ENCODE measurements at regions not wholly inside any gene's neighbourhood (a gene's known extent, or its start where the extent isn't known, plus 50 kb on each side); places are given as distances from the start of the nearest gene placed in this dataset.
A peak's percentile ranks its signal among the peaks of the same experiment; 100 is the strongest.

DNA sequence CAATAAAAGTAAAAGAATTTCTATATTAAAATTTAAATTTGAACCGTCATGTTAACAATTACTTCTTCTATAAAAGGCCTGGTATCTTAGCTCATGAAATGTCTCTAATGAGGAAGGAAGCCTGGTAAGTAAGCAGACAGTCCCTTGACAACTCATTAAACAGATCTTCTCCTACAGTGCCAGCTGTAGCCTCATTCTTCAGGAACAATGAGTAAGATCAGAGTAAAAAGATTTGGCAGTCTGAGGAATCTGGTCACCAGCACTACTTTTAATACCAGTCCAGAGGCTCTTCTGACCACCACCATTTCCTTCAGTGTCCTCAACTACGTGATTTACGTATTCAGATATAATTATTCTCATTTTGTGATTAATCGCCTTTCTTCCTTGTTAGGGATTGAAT is 955.0 kb upstream of the ALCAM start:
- TF ChIP-seq, protein P1, sequence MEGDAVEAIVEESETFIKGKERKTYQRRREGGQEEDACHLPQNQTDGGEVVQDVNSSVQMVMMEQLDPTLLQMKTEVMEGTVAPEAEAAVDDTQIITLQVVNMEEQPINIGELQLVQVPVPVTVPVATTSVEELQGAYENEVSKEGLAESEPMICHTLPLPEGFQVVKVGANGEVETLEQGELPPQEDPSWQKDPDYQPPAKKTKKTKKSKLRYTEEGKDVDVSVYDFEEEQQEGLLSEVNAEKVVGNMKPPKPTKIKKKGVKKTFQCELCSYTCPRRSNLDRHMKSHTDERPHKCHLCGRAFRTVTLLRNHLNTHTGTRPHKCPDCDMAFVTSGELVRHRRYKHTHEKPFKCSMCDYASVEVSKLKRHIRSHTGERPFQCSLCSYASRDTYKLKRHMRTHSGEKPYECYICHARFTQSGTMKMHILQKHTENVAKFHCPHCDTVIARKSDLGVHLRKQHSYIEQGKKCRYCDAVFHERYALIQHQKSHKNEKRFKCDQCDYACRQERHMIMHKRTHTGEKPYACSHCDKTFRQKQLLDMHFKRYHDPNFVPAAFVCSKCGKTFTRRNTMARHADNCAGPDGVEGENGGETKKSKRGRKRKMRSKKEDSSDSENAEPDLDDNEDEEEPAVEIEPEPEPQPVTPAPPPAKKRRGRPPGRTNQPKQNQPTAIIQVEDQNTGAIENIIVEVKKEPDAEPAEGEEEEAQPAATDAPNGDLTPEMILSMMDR (IDR thresholded peaks at IDR 0.05; ENCODE audit: insufficient read depth, low read depth, low read length, missing control alignments): no peak
- no peak overlapping the region for H3K4me3 ChIP-seq (ENCODE audit: low read length)
- no peak for DNase-seq (ENCODE audit: low read depth)

DNA sequence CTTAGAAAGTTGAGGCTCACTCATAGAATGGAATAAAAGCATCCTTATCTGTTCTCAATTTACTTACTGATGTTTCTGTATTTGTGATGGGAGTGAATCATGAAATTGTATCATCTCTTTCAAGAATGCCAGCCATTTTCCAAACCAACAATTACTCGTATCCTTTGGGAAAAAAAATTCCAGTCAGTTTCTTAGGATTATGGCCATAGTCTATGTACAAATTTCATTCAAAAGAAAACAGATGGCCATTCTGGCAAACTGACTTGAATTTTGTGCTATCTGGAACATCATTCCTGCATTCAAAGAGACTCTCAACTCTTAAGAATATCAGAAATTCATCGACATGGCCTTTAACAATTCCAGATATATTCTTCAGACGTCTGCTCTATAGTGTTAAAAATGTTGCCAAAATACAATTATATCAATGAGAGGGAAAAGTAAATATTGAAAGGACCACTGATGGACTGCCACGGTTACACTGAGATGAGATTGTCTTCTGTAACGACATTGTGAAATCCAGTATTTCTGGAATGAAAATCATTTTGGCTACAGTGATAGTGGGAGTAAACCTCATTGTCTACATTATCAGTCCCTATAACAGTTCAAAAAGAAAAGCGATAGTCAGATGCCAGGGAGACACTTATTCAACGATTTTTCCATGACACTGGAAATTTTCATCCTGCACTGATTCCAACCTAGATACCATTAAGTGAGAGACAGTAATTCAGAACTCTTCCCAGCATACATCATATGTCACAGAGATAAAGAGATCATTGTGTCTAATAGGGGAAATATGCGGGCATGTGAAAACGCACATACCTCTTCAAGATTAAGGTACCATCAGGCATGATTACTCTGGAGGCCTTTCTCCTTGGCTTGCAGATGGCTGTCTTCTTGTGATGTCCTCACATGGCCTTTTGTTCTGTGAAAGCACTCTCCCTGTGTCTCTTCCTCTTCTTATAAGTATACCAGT is 953.8 kb upstream of the ALCAM start:
- DNase-seq (ENCODE audit: low read depth): no peak
- no peak overlapping the region for H3K4me3 ChIP-seq (ENCODE audit: low read length)
- TF ChIP-seq, protein P1 (IDR thresholded peaks at IDR 0.05; ENCODE audit: insufficient read depth, low read depth, low read length, missing control alignments): no peak

DNA sequence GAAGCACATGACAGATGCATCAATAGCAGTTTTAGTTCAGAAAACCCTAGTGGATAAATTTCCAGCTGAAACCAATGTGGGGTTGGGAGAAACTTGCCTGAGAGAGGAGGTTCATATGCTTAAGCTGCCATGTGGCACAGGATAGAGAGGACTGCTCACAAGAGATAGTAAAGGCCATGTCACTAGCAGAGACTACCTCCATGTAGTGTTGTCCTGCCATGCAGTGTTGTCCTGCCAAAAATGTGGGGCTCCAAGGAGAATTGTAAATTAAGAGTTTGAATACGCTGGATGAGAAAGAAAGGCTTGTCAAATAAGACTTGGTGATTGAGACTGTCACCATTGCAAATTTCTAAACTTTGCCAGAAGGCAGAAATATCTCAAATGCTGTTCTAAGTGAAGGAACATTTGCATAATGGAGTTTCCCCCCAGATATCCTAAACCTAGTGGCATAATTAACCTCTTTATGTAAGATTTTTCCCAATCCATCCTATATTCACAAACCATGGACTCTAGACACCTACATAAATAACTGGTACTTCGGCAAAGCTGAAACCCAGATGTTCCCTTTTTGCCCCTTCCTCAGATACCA is 938.3 kb upstream of the ALCAM start:
- H3K4me3 ChIP-seq (ENCODE audit: low read length): no peak overlapping the region
- TF ChIP-seq, protein P1 (IDR thresholded peaks at IDR 0.05; ENCODE audit: insufficient read depth, low read depth, low read length, missing control alignments): no peak
- DNase-seq (ENCODE audit: low read depth): no peak

DNA sequence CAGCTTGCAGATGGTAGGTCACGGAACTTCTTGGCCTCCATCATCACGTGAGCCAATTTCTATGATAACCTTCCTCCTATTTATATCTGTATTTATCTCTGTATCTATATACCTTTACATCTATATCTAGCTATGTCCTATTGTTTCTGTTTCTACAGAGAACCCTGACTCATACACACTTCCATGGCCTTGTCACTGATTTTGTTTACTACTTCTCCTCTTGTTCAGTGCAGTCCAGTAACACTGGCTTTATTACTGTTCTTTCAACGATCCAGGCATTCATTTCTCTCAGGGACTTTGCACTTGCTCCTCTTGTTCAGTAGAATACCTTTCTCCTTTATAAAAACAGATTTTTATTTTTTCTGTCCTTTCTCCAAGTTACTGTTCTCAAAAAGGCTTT is 937.0 kb upstream of the ALCAM start:
- DNase-seq (ENCODE audit: low read depth): no peak
- H3K4me3 ChIP-seq (ENCODE audit: low read length): no peak overlapping the region
- TF ChIP-seq, protein P1 (IDR thresholded peaks at IDR 0.05; ENCODE audit: insufficient read depth, low read depth, low read length, missing control alignments): no peak

DNA sequence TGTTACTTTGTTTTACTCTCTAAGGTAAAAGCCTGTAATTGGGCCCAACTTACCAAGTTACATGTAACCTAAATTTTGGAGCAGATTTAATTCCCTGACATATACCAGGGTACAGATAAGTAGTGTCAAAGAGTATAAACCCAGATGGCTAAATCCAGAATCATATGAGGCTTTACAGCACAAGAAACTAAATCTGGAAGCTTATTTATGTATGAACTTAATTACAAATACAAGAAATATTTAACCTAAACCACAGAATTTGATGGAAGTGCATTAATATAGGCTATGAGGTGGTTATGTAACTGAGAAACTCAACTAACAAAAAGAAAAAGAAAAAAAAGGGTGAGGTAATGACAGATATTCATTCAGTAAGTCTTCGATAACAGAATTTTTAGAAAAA is 930.2 kb upstream of the ALCAM start:
- DNase-seq (ENCODE audit: low read depth): no peak
- TF ChIP-seq, protein P1 (IDR thresholded peaks at IDR 0.05; ENCODE audit: insufficient read depth, low read depth, low read length, missing control alignments): no peak
- H3K4me3 ChIP-seq (ENCODE audit: low read length): no peak overlapping the region

DNA sequence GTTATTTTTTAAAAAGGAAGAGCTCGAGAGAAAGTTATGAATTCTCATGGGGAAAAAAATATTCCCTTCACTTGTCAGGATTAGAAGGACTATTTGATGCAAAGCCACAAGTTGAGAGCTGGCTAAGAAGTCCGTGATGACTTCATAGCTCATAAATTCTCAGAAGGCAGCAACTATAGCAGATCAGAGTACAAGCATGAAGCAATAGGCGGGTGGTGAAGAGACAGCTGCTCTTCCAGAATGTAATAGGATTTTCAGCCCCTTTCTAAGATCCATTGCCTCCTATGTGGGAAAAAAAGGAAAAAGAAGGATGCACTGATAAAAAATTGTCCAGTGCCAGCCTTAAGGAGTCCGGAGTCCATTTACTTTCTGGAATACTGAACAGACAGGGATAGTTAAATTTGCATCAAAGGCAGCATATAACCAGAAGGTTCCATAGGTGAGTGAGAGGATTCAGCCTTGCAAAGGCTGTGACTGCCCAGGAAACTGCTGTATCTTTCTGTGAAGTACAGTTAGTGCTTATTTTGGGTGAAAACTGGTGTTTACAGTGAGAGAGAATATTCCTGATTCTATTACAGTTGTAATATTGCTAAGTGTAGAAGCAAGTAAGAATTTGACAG is 929.5 kb upstream of the ALCAM start:
- DNase-seq (ENCODE audit: low read depth): peak; percentile 55
- no peak overlapping the region for H3K4me3 ChIP-seq (ENCODE audit: low read length)
- TF ChIP-seq, protein P1 (IDR thresholded peaks at IDR 0.05; ENCODE audit: insufficient read depth, low read depth, low read length, missing control alignments): no peak
